ENCODE measurements at regions not wholly inside any gene's neighbourhood (a gene's known extent, or its start where the extent isn't known, plus 50 kb on each side); places are given as distances from the start of the nearest gene placed in this dataset.

- DNase-seq, result no peak
Measured at GRCh38 chrX:39974270-39974669, 123.5 kb downstream of the BCOR start.

- no peak for DNase-seq
Measured at GRCh38 chrX:39975101-39975925, 122.4 kb downstream of the BCOR start.

- no peak for DNase-seq
Measured at GRCh38 chrX:39981946-39982345, 115.8 kb downstream of the BCOR start.

GRCh38 chrX:39982948-39983347 is 114.8 kb downstream of the BCOR start:
- no peak for DNase-seq

GRCh38 chrX:39983715-39984114 is 114.0 kb downstream of the BCOR start:
- DNase-seq, result no peak

GRCh38 chrX:39984191-39984956 is 113.4 kb downstream of the BCOR start:
- no peak for DNase-seq

GRCh38 chrX:39985071-39985470 is 112.7 kb downstream of the BCOR start:
- DNase-seq, result no peak

- DNase-seq, result no peak
Measured at GRCh38 chrX:39985551-39985950, 112.2 kb downstream of the BCOR start.

- no peak for DNase-seq
Measured at GRCh38 chrX:39988496-39988895, 109.3 kb downstream of the BCOR start.

- DNase-seq, result no peak
Measured at GRCh38 chrX:39990388-39990787, 107.4 kb downstream of the BCOR start.

- no peak for DNase-seq
Measured at GRCh38 chrX:39992300-39992699, 105.5 kb downstream of the BCOR start.

- DNase-seq, result no peak
Measured at GRCh38 chrX:39995457-39995856, 102.3 kb downstream of the BCOR start.

GRCh38 chrX:39996536-39996935 is 101.2 kb downstream of the BCOR start:
- DNase-seq, result no peak

- DNase-seq, result no peak
Measured at GRCh38 chrX:39998636-39999406, 98.9 kb downstream of the BCOR start.

Measured in activated T-cell treated with anti-CD3 and anti-CD28 coated beads, Interleukin-2, amount 50 U/mL, for 48 hours (primary cell).